ENCODE measurements at regions not wholly inside any gene's neighbourhood (a gene's known extent, or its start where the extent isn't known, plus 50 kb on each side); places are given as distances from the start of the nearest gene placed in this dataset.

DNA sequence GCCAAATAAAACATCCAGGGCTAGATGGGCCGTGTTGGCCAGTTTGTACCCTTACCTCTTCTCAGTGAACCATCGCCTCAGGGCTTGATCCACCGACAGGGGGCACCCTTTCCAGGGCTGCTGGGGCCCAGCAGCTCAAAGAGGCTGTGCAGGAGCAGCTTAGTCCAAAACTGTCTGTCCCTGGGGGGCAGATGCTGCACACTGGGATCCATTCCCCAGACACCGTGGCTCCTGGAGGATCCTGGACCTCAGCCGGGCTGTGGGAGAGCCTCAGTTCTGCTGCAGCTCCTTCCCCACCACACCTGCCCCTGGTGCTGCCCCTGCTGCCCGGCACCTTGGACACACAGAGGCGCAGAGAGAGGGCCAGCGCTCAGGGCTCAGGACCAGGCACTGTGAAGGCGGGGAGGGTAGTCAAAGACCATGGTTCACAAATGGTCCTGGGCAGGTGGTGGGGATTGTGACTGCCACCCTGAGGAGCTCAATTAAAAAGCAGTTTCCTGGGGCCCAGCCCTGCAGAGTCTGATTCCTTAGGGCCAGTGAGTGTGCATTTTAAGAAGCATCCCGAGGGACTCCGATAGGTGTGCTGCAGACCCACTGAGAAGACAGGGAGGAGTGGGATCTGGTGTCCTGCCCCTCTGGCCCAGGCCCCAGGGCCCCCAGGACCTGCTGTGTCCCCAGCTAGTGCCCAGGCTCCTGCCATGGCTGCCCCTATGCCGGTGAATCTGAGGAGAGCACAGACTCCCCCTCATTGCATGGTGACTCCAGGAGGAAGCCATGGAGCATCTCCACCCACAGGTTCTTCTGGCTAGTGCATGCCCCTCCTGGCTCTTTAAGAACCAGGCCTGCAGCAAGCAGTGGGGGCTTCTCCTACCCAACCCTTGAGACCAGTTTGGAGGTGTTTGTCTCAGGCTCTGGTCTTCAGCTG is 86.5 kb upstream of the PRR20G start:
- DNase-seq (ENCODE audit: low spot score) = no peak

DNA sequence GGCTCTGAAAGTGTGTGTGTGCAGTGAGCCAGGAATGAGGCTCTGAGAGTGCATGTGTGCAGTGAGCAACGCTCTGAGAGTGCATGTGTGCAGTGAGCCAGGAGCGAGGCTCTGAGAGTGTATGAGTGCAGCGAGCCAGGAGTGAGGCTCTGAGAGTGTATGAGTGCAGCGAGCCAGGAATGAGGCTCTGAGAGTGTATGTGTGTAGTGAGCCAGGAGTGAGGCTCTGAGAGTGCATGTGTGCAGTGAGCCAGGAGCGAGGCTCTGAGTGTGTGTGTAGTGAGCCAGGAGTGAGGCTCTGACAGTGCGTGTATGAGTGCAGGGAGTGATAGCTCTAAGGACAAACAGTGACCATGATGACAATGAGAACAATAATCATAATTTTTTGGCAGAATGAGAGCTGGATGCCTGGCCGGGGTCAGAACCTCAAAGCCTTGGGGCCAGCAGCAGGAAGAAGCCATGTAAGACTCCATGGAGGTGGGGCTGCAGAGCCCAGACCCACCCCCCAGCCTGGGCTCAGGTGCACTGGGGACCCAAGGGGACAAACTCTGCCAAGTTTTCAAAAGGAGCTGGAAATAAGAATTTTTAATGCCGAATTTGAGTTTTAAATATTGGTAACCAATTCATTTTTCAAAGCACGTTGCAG is 85.7 kb upstream of the PRR20G start:
- no peak for DNase-seq (ENCODE audit: low spot score)

DNA sequence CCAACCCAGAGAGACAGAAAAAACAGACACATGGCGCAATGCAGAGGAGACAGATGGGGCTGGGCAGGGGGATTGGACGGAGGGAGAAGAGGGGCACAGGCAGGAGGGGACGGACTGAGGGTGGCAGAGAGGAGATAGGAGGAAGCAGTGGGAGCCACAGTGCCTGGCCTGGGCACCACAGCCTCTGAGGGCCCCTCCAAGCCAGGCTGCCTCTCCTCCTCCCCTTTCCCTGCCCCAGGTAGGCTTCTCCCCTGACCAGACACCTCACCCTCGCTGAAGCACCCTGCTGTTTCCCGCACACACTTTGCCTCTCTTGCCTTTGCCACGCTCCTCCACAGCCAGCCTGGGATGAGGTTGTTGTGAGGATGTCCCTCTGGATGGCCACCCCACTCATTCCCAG is 84.0 kb upstream of the PRR20G start:
- DNase-seq (ENCODE audit: low spot score) = no peak

DNA sequence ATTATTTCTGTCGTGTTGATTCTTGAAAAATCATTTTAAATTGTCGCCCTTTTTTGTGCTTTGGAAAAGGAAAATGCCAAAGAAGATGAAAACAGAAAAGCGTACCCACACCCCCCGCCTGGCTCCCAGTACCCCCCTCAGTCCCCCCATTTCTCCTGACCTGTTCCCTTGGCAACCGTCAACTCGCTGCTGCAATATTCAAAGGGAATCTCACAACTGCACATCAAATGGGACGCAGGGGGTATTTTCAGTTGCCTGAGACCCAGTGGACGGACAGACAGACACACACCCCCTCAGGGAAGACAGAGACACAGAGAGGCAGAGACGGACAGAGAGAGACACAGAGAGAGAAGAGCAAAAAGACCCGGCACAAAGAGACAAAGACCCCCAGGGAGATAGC is 83.5 kb upstream of the PRR20G start:
- DNase-seq (ENCODE audit: low spot score) = no peak

DNA sequence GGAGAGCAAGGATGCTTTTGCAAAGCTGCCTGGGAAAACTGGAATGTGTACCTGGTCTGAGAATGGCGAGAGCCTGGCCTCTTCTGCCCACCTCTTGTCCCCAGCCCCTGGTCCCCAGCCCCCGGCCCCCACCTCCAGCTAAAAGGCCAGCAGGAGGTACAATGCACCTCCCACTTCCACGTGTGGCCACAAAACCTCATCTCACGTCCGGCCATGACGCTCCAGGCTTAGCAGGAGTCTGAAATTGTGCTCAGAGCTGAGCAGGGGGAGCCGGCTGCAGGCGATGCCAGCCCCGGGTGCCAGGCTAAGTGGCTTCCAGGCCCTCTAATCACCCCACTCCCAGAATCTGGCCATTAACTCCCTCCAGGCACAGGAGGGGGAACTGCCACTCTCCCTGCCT is 83.1 kb upstream of the PRR20G start:
- DNase-seq (ENCODE audit: low spot score) = no peak

DNA sequence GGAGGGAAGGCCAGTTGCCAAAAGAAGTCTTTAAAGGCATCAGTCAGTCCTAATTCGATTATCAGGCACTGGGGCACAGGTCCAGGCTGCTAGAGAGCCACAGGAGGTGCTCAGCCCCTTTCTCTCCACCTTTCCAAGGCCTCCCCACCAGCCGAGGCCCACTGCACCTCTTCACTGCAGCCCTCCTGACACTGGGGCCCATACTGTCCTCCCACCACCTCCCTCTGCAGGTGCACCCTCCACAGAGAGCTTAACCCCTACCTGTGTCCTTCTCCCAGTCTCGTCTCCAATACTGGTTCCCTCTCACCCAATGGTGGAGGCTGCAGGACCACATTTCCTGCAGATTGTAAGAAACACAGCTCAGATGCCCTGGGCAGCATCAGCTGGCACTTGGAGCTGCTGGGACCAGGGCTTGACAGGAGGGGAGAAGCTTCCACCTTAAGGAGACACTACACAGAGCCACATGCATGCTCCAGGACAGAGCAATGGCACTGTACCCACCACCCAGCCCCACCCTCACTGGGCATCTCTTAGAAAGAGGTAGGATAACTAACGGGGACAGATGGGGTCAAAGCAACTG is 81.6 kb upstream of the PRR20G start:
- DNase-seq (ENCODE audit: low spot score) = no peak

DNA sequence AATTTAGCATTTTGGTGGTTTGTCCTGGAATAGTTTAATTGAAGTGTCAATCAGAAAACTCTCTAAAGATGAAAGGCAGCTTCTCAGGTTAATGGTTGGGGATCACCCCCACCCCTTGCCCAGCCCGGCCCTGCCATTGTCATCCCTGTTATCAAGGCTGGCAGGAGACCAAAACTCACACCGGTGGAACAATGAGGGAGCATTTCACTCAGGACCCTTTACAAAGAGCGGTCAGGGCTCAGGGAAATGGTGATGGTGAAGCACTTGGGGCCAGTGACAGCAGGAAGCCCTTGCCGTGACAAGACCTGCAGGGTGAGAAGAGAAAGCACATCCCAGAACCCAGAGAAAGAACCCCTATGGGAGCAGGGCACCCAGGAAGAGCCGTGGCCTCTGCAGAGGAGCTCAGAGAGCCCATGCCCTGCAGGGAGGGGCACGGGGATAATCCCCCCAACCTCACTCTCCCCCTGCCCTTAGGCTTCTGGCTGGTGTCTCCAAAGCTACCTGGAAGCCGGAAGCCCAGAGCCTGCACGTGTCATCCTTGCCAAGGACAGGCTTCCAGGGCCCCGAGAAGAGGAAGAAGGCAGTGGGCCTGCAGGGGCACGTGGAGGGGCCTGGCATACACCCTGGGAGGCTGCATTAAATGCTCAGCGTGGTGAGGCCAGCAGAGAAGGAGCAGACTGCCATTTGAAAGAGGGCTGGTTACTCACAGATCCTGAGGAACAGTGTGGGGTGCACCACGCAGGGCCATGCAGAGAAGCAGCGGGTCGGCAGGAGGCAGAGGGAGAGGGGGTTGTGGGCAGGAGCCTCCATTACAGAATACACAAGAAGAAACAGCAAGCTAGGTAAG is 80.6 kb upstream of the PRR20G start:
- DNase-seq (ENCODE audit: low spot score) = no peak

DNA sequence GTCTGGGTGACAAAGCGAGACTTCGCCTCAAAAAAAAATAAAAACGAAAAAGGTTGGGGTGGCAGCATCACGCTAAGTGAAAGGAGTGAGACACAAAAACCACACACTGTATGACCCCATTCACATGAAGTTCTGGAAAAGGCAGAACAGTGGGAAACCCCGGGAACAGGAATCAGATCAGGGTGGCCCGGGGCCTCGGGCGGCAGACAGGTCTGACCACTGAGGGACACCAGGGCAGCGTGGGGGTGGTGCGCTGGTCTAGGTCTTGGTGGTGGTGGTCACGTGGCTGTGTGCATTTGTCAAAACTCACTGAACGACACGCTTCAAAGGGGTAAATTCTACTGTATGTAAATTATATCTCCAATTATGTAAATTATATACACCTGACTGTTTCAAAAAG is 79.7 kb upstream of the PRR20G start:
- no peak for DNase-seq (ENCODE audit: low spot score)

DNA sequence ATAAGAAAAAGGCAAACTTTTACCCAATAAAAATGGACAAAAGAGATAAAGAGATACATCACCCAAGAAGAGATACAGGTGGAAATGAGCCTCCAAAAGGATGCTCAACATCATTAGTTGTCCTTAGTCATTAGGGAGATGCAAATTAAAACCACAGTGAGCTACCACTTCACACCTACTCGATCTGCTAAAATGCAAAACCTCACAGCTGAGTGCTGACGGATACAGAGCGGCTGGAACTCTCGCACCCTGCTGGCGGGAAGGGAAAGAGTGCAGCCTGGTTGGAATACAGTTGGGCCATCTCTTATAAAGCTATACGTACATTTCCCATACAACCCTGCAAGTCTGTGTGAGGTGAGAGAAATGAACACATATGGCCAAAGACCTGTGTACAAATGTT is 78.5 kb upstream of the PRR20G start:
- no peak for DNase-seq (ENCODE audit: low spot score)

DNA sequence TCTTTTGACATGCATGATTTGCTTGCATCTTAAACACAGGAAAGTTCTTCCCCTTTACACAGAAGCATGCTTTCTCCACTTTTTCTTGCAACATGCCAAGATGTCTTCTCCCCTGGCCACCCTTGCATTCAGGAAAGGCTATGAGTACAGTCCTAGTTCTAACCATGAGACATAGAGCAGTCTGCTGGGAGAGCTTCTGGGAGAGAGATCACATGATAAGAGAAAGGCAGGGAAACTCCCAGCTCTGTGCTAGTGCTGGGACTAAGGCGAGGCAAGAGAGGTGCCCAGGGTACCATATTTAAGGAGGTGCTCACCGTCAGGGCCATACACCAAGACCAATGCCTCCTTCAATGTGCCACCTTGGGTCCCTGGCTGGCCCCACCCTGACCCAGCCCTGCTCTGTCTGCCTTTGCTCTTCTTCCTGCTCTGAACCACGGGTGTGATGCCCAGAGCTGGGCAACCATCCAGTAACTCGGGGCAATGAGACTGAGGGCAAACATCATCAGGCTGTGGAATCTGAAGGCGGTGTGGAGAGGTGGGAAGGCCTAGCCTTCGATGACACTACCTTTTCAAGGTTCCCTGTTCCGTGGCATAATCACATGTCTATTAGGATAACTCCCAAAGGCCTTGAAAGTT is 77.4 kb upstream of the PRR20G start:
- no peak for DNase-seq (ENCODE audit: low spot score)

DNA sequence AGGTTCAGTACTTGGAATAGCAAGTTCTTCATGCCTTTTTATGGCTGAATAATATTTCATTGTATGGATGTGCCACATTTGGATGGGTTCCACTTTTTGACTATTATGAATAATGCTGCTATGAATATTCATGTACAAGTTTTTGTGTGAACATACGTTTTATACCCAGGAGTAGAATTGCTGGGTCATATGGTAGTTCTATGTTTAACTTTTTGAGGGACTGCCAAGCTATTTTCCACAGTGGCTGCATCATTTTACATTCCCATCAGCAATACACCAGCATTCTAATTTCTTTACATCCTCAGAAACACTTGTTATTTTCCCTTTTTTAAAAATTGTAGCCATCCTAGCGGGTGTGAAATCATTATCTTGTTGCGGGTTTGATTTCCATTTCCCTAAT is 76.0 kb upstream of the PRR20G start:
- no peak for DNase-seq (ENCODE audit: low spot score)

DNA sequence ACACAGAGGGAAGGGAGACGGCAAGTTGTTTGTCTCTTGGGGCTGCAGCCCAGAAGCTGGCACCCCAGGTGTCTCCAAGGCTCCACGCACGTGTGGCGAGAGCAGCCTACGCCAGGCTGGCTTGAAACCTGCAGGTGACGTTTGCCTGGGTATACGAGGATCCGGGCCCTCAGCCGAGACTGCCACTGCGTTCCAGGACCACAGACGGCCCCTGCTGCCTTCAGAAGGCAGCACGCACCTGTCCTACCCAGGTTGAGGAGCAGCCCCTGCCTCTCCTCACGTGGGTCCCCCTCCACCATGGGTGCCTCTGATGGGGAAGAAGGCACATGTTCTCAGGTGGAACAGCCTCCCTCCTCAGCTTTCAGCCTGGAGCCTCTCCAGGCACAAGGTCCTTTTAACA is 75.3 kb upstream of the PRR20G start:
- DNase-seq (ENCODE audit: low spot score) = no peak

DNA sequence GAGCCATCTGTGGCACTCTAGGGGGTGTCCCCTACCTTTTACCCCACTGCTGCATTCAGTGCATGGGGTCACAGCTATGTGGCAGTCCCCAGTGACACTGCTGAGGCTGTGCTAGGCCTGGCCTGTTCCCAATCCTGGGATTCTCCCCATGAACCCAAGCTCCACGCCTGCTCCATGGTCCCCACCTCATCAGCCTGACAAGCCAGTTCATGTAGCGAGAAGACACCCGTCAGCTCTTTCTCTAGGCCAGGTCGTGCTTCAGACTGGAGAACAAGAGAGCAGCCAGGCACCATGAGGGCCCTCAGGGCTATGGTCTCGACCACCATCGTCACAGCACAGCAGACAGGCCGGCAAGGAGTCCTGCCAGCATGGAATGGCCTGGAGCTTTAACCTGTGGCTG is 72.8 kb upstream of the PRR20G start:
- no peak for DNase-seq (ENCODE audit: low spot score)

DNA sequence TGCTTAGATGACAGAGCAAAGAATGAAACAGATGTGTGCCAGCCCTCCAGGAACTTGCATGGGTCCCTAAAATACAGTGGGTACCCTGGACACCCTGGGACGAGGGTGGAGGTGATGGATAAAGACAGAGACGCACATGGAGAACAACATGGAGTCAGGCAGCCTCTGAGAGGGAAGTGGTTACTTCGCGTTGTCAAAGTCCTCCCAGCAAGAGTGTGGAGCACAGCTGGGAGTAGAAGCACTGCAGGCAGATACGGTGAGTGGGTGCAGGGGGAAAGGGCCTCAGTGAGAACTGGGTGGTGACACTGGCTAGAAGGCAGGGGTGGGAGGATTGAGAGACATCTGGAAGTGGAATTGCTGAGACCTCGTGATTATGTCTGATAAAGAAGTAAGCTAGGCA is 70.8 kb upstream of the PRR20G start:
- no peak for DNase-seq (ENCODE audit: low spot score)

DNA sequence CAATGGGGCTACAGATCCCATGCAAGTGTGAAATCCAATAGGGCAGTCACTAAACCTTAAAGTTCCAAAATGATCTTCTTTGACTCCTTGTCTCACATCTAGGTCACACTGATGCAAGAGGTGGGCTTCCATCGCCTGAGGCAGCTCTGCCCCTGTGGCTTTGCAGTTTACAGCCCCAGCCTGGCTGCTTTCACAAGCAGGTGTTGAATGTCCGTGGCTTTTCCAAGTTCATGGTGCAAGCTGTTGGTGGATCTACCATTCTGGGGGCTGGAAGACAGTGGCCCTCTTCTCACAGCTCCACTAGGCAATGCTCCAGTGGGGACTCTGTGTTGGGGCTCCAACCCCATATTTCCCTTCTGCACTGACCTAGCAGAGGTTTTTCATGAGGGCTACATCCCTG is 68.5 kb upstream of the PRR20G start:
- no peak for DNase-seq (ENCODE audit: low spot score)

DNA sequence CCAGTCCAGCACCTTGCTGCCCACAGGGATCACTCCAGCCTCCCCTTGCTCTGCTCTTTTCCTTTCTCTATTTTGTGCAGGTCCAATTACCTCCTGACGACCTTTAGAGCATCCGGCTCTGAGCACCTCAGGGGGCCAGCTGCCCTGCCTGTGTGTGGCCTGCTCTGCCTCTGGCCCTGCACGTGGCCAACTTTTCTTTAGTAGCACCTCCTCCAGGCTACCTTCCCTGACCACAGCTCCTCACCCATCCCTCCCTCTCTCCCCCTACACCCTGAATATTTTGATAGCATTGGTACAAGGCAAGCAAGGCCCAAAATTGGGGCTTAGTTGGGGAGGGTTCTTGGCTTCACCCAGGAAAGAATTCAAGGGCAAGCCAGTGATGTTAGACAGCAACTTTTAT is 66.9 kb upstream of the PRR20G start:
- no peak for DNase-seq (ENCODE audit: low spot score)

DNA sequence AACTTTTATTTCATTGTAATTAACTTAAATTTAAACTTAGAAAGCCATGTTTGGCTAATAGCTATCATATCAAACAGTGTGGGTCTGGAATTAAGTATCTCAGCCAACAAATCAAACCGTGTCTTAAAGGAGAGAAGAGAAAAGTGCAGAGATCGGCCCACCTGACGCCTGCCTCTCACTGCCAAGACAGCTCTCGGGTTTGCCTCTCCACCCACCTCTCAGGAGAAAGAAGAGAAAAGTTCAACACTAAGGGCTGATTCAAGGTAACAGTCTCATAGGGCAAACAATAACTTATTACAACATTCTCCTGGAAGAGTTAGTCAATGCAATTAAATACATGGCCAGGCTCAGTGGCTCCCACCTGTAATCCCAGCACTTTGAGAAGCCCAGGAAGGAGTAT is 64.8 kb upstream of the PRR20G start:
- no peak for DNase-seq (ENCODE audit: low spot score)

DNA sequence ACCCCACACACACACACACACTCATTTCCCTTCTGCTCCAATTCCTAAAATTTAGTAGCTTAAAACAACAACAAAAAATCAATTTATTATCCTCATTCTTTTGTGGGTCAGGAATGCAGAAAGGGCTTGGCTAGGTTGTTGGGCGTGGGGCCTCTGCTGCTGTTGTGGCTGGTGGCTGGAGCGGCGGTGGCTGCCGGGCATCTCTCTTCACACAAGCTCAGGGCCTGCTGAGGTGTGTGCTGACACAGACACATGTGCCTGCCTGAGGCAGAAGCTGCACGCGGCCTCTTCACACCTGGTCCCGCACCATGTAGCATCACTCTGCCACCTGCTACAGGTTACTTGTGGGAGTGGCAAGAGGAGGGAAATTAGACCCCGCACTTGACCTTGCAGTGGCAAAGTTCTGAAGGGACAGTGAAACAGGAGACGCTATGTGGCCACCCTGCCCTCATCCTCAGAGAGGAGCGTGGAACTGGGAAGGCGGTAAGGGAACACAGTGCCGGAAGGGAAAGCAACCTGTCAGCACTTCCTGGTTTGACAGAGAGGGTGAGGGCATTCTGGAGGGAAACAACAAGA is 64.0 kb upstream of the PRR20G start:
- no peak for DNase-seq (ENCODE audit: low spot score)

DNA sequence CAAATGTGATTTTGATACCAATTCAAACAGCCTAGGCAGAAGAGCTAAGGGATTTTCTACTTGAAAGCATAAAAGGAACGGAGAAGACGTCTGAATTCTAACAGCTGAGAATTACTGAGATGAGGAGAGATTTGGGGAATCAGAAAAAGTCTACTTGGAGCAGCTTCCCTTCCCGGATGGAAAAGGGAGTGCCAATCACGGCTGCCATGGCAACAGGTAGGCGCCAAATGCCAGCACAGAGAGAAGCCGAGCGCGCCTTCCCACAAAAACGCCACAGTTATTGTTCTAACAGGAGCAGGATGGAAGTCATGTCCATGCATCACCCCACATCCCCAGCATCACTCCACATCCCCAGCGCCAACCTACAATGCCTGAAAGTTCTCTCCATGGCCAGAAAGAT is 63.5 kb upstream of the PRR20G start:
- peak; percentile 11 for DNase-seq (ENCODE audit: low spot score)

DNA sequence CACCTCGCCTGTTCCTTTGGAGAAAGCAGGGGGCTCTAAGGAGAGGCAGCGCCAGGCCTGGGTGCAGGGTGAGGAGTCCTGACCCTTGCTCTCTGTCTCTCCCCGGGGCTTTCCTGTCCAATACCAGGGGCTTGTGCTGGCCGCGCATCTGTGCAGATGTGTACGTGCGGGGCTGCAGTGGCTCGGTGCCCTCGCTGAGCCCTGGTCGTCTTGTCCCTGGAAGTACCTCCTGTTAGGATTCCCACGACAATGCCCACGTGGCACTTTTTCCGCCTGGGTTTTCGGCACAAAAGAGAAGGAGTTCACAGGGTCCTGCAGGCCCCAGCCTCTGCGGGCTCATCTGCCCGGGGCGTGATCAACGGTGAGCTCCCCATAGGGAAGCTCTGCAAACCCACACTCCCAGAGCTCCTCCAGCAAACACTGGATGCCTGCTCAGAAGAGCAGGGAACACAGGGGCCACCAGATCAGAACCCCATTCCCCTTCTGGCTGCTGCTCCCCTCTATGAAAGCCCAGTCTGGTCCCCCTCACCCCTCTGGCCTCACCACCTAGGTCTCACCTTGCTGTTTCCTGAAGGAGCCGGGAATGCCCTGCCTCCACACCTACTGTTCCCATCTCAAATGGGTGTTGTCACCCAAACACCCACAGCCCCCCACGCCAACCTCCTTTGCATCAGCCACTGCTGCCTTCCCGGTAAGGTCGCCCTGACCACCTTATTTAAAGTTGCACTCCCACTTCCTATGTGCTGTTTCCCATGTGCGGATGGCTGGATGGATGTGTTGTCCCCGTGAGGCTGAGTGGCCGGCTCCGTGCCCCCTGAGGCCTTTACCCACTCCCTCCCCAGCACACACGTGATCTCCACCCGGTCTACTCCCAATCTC is 62.6 kb upstream of the PRR20G start:
- no peak for DNase-seq (ENCODE audit: low spot score)

Data from SW480 (cell line).